ENCODE measurements at regions not wholly inside any gene's neighbourhood (a gene's known extent, or its start where the extent isn't known, plus 50 kb on each side); places are given as distances from the start of the nearest gene placed in this dataset.

GRCh38 chr9:95809686-95810085 lies 65.8 kb upstream of the ERCC6L2 start:
- Histone ChIP-seq H3K4me1 (no peaks in the 10 kb centered on the region), H3K27me3 (no peaks in the 10 kb centered on the region), H3K27ac (no peak overlapping the region), H3K4me3 (no peak overlapping the region), H3K36me3 (no peaks in the 10 kb centered on the region), H3K9me3 (no peaks in the 10 kb centered on the region)
- no peak for DNase-seq
- TF ChIP-seq POLR2A (IDR thresholded peaks at IDR 0.05) (no peak), CTCF (IDR thresholded peaks at IDR 0.05) (no peak)

GRCh38 chr9:95808011-95808410 lies 67.5 kb upstream of the ERCC6L2 start:
- no peaks in the 10 kb centered on the region for H3K36me3 ChIP-seq
- peak overlapping the region in 2 of 4 donors; percentile 6 to 53 for H3K27ac ChIP-seq
- TF ChIP-seq POLR2A (IDR thresholded peaks at IDR 0.05) (no peak), CTCF (IDR thresholded peaks at IDR 0.05) (no peak)
- H3K9me3 ChIP-seq, result no peaks in the 10 kb centered on the region
- H3K4me3 ChIP-seq, result no peak overlapping the region
- DNase-seq, result no peak
- H3K4me1 ChIP-seq, result no peaks in the 10 kb centered on the region
- H3K27me3 ChIP-seq, result no peaks in the 10 kb centered on the region

- no peaks in the 10 kb centered on the region for H3K36me3 ChIP-seq
- TF ChIP-seq POLR2A (IDR thresholded peaks at IDR 0.05), result no peak
- TF ChIP-seq CTCF (IDR thresholded peaks at IDR 0.05), result no peak
- H3K4me1 ChIP-seq, result no peaks in the 10 kb centered on the region
- H3K27me3 ChIP-seq, result no peaks in the 10 kb centered on the region
- H3K4me3 ChIP-seq, result no peak overlapping the region
- no peaks in the 10 kb centered on the region for H3K9me3 ChIP-seq
- DNase-seq, result peak in 1 of 3 donors; percentile 50
- H3K27ac ChIP-seq, result peak overlapping the region in 2 of 4 donors; percentile 7 to 53
Observed at GRCh38 chr9:95807326-95807947, 68.1 kb upstream of the ERCC6L2 start.

- DNase-seq, result no peak
- no peaks in the 10 kb centered on the region for H3K9me3 ChIP-seq
- no peaks in the 10 kb centered on the region for H3K36me3 ChIP-seq
- H3K4me1 ChIP-seq, result no peaks in the 10 kb centered on the region
- no peak overlapping the region for H3K4me3 ChIP-seq
- H3K27me3 ChIP-seq, result no peaks in the 10 kb centered on the region
- TF ChIP-seq POLR2A (IDR thresholded peaks at IDR 0.05) (no peak), CTCF (IDR thresholded peaks at IDR 0.05) (no peak)
- H3K27ac ChIP-seq, result no peak overlapping the region
Observed at GRCh38 chr9:95803197-95803596, 72.3 kb upstream of the ERCC6L2 start.

- no peaks in the 10 kb centered on the region for H3K4me1 ChIP-seq
- H3K27me3 ChIP-seq, result no peaks in the 10 kb centered on the region
- no peak overlapping the region for H3K27ac ChIP-seq
- no peak for DNase-seq
- TF ChIP-seq POLR2A (IDR thresholded peaks at IDR 0.05), result no peak
- no peak for TF ChIP-seq CTCF (IDR thresholded peaks at IDR 0.05)
- H3K9me3 ChIP-seq, result no peaks in the 10 kb centered on the region
- H3K36me3 ChIP-seq, result no peaks in the 10 kb centered on the region
- H3K4me3 ChIP-seq, result no peak overlapping the region
Observed at GRCh38 chr9:95801797-95802196, 73.7 kb upstream of the ERCC6L2 start.

- H3K4me1 ChIP-seq, result no peaks in the 10 kb centered on the region
- H3K4me3 ChIP-seq, result no peak overlapping the region
- no peak overlapping the region for H3K27ac ChIP-seq
- TF ChIP-seq POLR2A (IDR thresholded peaks at IDR 0.05), result no peak
- TF ChIP-seq CTCF (IDR thresholded peaks at IDR 0.05), result no peak
- no peak for DNase-seq
- H3K36me3 ChIP-seq, result no peaks in the 10 kb centered on the region
- H3K9me3 ChIP-seq, result no peaks in the 10 kb centered on the region
- H3K27me3 ChIP-seq, result no peaks in the 10 kb centered on the region
Observed at GRCh38 chr9:95796029-95796428, 79.5 kb upstream of the ERCC6L2 start.
